Neuronal stem cell (in vitro differentiated cells): ENCODE measurements at regions not wholly inside any gene's neighbourhood (a gene's known extent, or its start where the extent isn't known, plus 50 kb on each side); places are given as distances from the start of the nearest gene placed in this dataset.

Source experiments
- DNase-seq: peaks from one replicate; pipeline ENCODE4 v3.0.0-alpha.2; 2013; ENCODE audit warnings: low spot score
- H2AFZ ChIP-seq: one replicate; pipeline ENCODE4 v1.6.1; 2013; ENCODE audit warnings: mild to moderate bottlenecking, low read length, inconsistent platforms
- H2AK5ac ChIP-seq: 2 replicates; pipeline ENCODE4 v1.6.1; 2013; ENCODE audit warnings: low read depth, mild to moderate bottlenecking, inconsistent platforms, low read length, moderate library complexity, mixed read lengths
- H2BK120ac ChIP-seq: 2 replicates; pipeline ENCODE4 v1.6.1; 2013; ENCODE audit warnings: low read depth, mild to moderate bottlenecking, inconsistent platforms, low read length, moderate library complexity, mixed read lengths
- H2BK12ac ChIP-seq: one replicate; pipeline ENCODE4 v1.6.1; 2013; ENCODE audit warnings: low read length, inconsistent platforms
- H2BK15ac ChIP-seq: 2 replicates; pipeline ENCODE4 v1.6.1; 2013; ENCODE audit warnings: mild to moderate bottlenecking, low read length, inconsistent platforms, mixed read lengths
- H2BK5ac ChIP-seq: one replicate; pipeline ENCODE4 v1.6.1; 2013; ENCODE audit warnings: inconsistent platforms, mild to moderate bottlenecking, low read length, moderate library complexity
- H3K14ac ChIP-seq: one replicate; pipeline ENCODE4 v1.6.1; 2013; ENCODE audit warnings: low read length, inconsistent platforms
- H3K18ac ChIP-seq: 2 replicates; pipeline ENCODE4 v1.6.1; 2013; ENCODE audit warnings: low read length, inconsistent platforms
- H3K23ac ChIP-seq: 2 replicates; pipeline ENCODE4 v1.6.1; 2013; ENCODE audit warnings: low read depth, mild to moderate bottlenecking, mixed read lengths, low read length, inconsistent platforms; ENCODE audit not compliant: poor library complexity
- H3K27ac ChIP-seq: replicated peaks from 3 replicates; pipeline ENCODE4 v1.5.1; 2013; ENCODE audit warnings: low read length, inconsistent platforms
- H3K27me3 ChIP-seq, 3 experiments: 2 replicates each; pipeline ENCODE4 v1.6.1; 2013; ENCODE audit warnings: low read length in 3 of 3, mild to moderate bottlenecking in 2 of 3, inconsistent platforms in 1 of 3, low read depth in 1 of 3, mixed read lengths in 1 of 3, moderate library complexity in 1 of 3; ENCODE audit not compliant: control insufficient read depth in 3 of 3, insufficient read depth in 3 of 3
- H3K36me3 ChIP-seq, 2 donors: replicated peaks in 1 of 2; 2 replicates each; pipeline ENCODE4 v1.6.1; 2013; ENCODE audit warnings: low read length in 2 of 2; ENCODE audit not compliant: control insufficient read depth in 2 of 2, insufficient read depth in 2 of 2
- H3K4ac ChIP-seq: 2 replicates; pipeline ENCODE4 v1.6.1; 2013; ENCODE audit warnings: inconsistent platforms, mild to moderate bottlenecking, low read length, moderate library complexity
- H3K4me1 ChIP-seq, 2 donors: 1 replicate in 1 of 2; 2 replicates in 1 of 2; pipeline ENCODE4 v1.6.1; 2013; ENCODE audit warnings: low read length in 2 of 2, low read depth in 1 of 2; ENCODE audit not compliant: control insufficient read depth in 2 of 2, insufficient read depth in 1 of 2
- H3K4me2 ChIP-seq: one replicate; pipeline ENCODE4 v1.6.1; 2013; ENCODE audit warnings: mild to moderate bottlenecking, low read length, inconsistent platforms; ENCODE audit not compliant: insufficient read depth, poor library complexity, severe bottlenecking
- H3K4me3 ChIP-seq, 2 donors: 2 replicates each; pipeline ENCODE4 v1.5.1; 2013; ENCODE audit warnings: low read length in 2 of 2, mild to moderate bottlenecking in 2 of 2, inconsistent platforms in 1 of 2, moderate library complexity in 1 of 2
- H3K79me1 ChIP-seq: one replicate; pipeline ENCODE4 v1.6.1; 2013; ENCODE audit warnings: low read depth, mild to moderate bottlenecking, inconsistent platforms, low read length, moderate library complexity
- H3K9ac ChIP-seq: one replicate; pipeline ENCODE4 v1.6.1; 2013; ENCODE audit warnings: mild to moderate bottlenecking, low read depth, low read length, inconsistent platforms; ENCODE audit not compliant: poor library complexity
- H3K9me3 ChIP-seq, 2 donors: replicated peaks in 1 of 2; 2 replicates each; pipeline versions ENCODE3 to v1.6.1; 2013; ENCODE audit warnings: low read length in 2 of 2, mild to moderate bottlenecking in 2 of 2, inconsistent platforms in 1 of 2, low read depth in 1 of 2, mixed read lengths in 1 of 2, moderate library complexity in 1 of 2; ENCODE audit not compliant: control insufficient read depth in 2 of 2, insufficient read depth in 1 of 2
- H4K8ac ChIP-seq: one replicate; pipeline ENCODE4 v1.6.1; 2013; ENCODE audit warnings: low read depth, mild to moderate bottlenecking, inconsistent platforms, low read length, moderate library complexity
- H4K91ac ChIP-seq: one replicate; pipeline ENCODE4 v1.6.1; 2013; ENCODE audit warnings: low read length, low read depth, mild to moderate bottlenecking, inconsistent platforms; ENCODE audit not compliant: poor library complexity
- WGBS, 2 donors: extraction: QIAGEN DNeasy Blood & Tissue Kit; methylation state at CpG; one replicate each; pipeline ENCODE4 v1.1.7; 2013; ENCODE audit warnings: missing lambda C conversion rate in 2 of 2, mixed read lengths in 1 of 2; ENCODE audit not compliant: insufficient read length in 2 of 2, insufficient replicate concordance in 1 of 2; ENCODE audit errors: extremely low coverage in 2 of 2; 5-methylcytosine and 5-hydroxymethylcytosine counted together

- no peaks in the 10 kb centered on the region for H3K36me3 ChIP-seq
- H2BK120ac ChIP-seq = no peak overlapping the region
- no peak overlapping the region for H2BK12ac ChIP-seq
- H2AK5ac ChIP-seq = no peak overlapping the region
- H2BK5ac ChIP-seq = no peak overlapping the region
- no peak overlapping the region for H4K91ac ChIP-seq
- H3K27ac ChIP-seq = no peak overlapping the region
- H4K8ac ChIP-seq = no peak overlapping the region
- H2AFZ ChIP-seq = no peak overlapping the region
- H3K14ac ChIP-seq = no peak overlapping the region
- no peak overlapping the region for H3K23ac ChIP-seq
- H3K4me1 ChIP-seq = no peaks in the 10 kb centered on the region
- no peak overlapping the region for H3K4me2 ChIP-seq
- DNase-seq = no peak
- H3K27me3 ChIP-seq = no peaks in the 10 kb centered on the region
- no peak overlapping the region for H3K4ac ChIP-seq
- H3K79me1 ChIP-seq = no peaks in the 10 kb centered on the region
- H2BK15ac ChIP-seq = no peak overlapping the region
- no peaks in the 10 kb centered on the region for H3K9me3 ChIP-seq
- H3K9ac ChIP-seq = no peak overlapping the region
- H3K18ac ChIP-seq = no peak overlapping the region
- no peak overlapping the region for H3K4me3 ChIP-seq
- no CpG with 5 or more reads among the region's 3 CpGs for WGBS, 2 donors
Observed at GRCh38 chr13:76638882-76639281, 247.3 kb downstream of the KCTD12 start.

GRCh38 chr13:76638181-76638580 lies 248.0 kb downstream of the KCTD12 start:
- Histone ChIP-seq H4K91ac (no peak overlapping the region), H3K23ac (no peak overlapping the region), H3K9me3 (no peaks in the 10 kb centered on the region), H3K27me3 (no peaks in the 10 kb centered on the region), H4K8ac (no peak overlapping the region), H3K4me2 (no peak overlapping the region), H2BK12ac (no peak overlapping the region), H2BK15ac (no peak overlapping the region), H3K9ac (no peak overlapping the region), H3K18ac (no peak overlapping the region), H3K27ac (no peak overlapping the region), H3K14ac (no peak overlapping the region), H3K36me3 (no peaks in the 10 kb centered on the region), H3K4me1 (no peaks in the 10 kb centered on the region), H3K79me1 (no peaks in the 10 kb centered on the region), H2BK5ac (no peak overlapping the region), H2AFZ (no peak overlapping the region), H3K4me3 (no peak overlapping the region), H2AK5ac (no peak overlapping the region), H3K4ac (no peak overlapping the region), H2BK120ac (no peak overlapping the region)
- DNase-seq = no peak
- WGBS, 2 donors = no CpG with 5 or more reads among the region's 3 CpGs

- H2BK5ac ChIP-seq = no peak overlapping the region
- H3K4me3 ChIP-seq = no peak overlapping the region
- no peak overlapping the region for H3K9ac ChIP-seq
- no peak overlapping the region for H4K8ac ChIP-seq
- no peak overlapping the region for H3K27ac ChIP-seq
- no peak overlapping the region for H2AFZ ChIP-seq
- no CpG with 5 or more reads among the region's 2 CpGs for WGBS, 2 donors
- H2BK15ac ChIP-seq = no peak overlapping the region
- no peak overlapping the region for H3K4me2 ChIP-seq
- H3K4me1 ChIP-seq = no peaks in the 10 kb centered on the region
- no peak overlapping the region for H2BK12ac ChIP-seq
- H3K4ac ChIP-seq = no peak overlapping the region
- H3K27me3 ChIP-seq = no peaks in the 10 kb centered on the region
- H2BK120ac ChIP-seq = no peak overlapping the region
- H3K14ac ChIP-seq = no peak overlapping the region
- H4K91ac ChIP-seq = no peak overlapping the region
- no peak for DNase-seq
- no peak overlapping the region for H3K18ac ChIP-seq
- no peak overlapping the region for H2AK5ac ChIP-seq
- H3K9me3 ChIP-seq = no peaks in the 10 kb centered on the region
- H3K23ac ChIP-seq = no peak overlapping the region
- no peaks in the 10 kb centered on the region for H3K36me3 ChIP-seq
- no peaks in the 10 kb centered on the region for H3K79me1 ChIP-seq
Observed at GRCh38 chr13:76637641-76638141, 248.5 kb downstream of the KCTD12 start.

- Histone ChIP-seq H2BK120ac (no peak overlapping the region), H2BK12ac (no peak overlapping the region), H3K14ac (no peak overlapping the region), H2AK5ac (no peak overlapping the region), H3K79me1 (no peaks in the 10 kb centered on the region), H3K18ac (no peak overlapping the region), H3K4ac (no peak overlapping the region), H3K9me3 (no peaks in the 10 kb centered on the region), H2AFZ (no peak overlapping the region), H3K27ac (no peak overlapping the region), H3K4me2 (no peak overlapping the region), H3K4me3 (no peak overlapping the region), H4K91ac (no peak overlapping the region), H4K8ac (no peak overlapping the region), H3K36me3 (no peaks in the 10 kb centered on the region), H3K23ac (no peak overlapping the region), H3K27me3 (no peaks in the 10 kb centered on the region), H3K4me1 (no peaks in the 10 kb centered on the region), H2BK15ac (no peak overlapping the region), H2BK5ac (no peak overlapping the region), H3K9ac (no peak overlapping the region)
- no peak for DNase-seq
- no CpG with 5 or more reads among the region's 2 CpGs for WGBS, 2 donors
Observed at GRCh38 chr13:76636829-76637228, 249.4 kb downstream of the KCTD12 start.
